RWPE1 (cell line): ENCODE measurements at regions not wholly inside any gene's neighbourhood (a gene's known extent, or its start where the extent isn't known, plus 50 kb on each side); places are given as distances from the start of the nearest gene placed in this dataset.
A peak's percentile ranks its signal among the peaks of the same experiment; 100 is the strongest.

Experiments used
- CTCF ChIA-PET: fragments of 350-600 bp; sonication (Branson Sonifier 250); formaldehyde crosslinking; extraction: SDS; loops from one replicate; lab custom pipeline; 2021; lab: Yijun Ruan, JAX
- POLR2A ChIA-PET: fragments of 400-600 bp; formaldehyde crosslinking; extraction: SDS; loops from one replicate; lab custom pipeline; 2020; ENCODE audit warnings: antibody characterized with exemption; ENCODE audit not compliant: low non-redundant PET; lab: Yijun Ruan, JAX
- DNase-seq: peaks from one replicate; pipeline ENCODE4 v3.0.0; 2012; ENCODE audit warnings: low spot score
- H3K27ac ChIP-seq: fragments of 450-650 bp; 2 replicates; pipeline ENCODE4 v1.5.1; 2017
- TF ChIP-seq, protein P1 (sequence below): fragments of 450-650 bp; conservative IDR thresholded peaks from 2 replicates; pipeline ENCODE4 v1.5.1; 2017; ENCODE audit warnings: low read depth, mild to moderate bottlenecking

DNA sequence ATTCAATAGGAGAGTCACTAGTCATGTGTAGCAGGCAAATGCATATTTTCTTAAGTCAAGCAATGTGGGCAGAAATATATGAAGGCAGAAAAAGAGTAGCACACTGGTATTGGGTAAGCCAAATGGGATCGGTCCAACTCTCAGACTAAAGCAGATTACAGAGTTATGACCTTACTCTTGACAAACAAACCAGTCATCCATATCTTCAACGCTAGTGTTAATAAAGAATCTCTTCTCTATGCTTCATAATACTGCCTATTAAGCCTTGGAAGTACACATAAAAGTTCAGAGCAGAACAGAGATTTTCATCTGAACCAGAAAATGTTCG is 320.2 kb upstream of the JARID2 start:
- CTCF ChIA-PET = no interaction called here
- POLR2A ChIA-PET = no interaction called here
- H3K27ac ChIP-seq = no peak overlapping the region
- TF ChIP-seq, protein P1, sequence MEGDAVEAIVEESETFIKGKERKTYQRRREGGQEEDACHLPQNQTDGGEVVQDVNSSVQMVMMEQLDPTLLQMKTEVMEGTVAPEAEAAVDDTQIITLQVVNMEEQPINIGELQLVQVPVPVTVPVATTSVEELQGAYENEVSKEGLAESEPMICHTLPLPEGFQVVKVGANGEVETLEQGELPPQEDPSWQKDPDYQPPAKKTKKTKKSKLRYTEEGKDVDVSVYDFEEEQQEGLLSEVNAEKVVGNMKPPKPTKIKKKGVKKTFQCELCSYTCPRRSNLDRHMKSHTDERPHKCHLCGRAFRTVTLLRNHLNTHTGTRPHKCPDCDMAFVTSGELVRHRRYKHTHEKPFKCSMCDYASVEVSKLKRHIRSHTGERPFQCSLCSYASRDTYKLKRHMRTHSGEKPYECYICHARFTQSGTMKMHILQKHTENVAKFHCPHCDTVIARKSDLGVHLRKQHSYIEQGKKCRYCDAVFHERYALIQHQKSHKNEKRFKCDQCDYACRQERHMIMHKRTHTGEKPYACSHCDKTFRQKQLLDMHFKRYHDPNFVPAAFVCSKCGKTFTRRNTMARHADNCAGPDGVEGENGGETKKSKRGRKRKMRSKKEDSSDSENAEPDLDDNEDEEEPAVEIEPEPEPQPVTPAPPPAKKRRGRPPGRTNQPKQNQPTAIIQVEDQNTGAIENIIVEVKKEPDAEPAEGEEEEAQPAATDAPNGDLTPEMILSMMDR = no peak
- no peak for DNase-seq

DNA sequence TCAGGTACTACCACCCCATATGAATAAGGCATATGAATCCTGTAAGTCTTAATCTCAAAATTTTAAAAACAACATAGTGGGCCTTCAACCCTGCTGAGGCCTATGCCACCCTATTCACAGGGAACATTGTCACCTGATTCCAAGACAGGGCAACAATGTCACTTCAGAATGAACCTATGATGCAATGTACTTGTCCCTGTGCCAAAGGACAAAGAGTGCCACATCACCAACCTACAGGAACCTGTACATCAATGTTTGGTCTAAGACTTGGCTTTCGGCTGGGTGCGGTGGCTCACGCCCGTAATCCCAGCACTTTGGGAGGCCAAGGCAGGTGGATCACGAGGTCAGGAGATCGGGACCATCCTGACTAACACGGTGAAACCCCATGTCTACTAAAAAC is 318.5 kb upstream of the JARID2 start:
- ChIA-PET POLR2A (no interaction called here), CTCF (no interaction called here)
- TF ChIP-seq, protein P1 = no peak
- DNase-seq = no peak
- H3K27ac ChIP-seq = no peak overlapping the region

DNA sequence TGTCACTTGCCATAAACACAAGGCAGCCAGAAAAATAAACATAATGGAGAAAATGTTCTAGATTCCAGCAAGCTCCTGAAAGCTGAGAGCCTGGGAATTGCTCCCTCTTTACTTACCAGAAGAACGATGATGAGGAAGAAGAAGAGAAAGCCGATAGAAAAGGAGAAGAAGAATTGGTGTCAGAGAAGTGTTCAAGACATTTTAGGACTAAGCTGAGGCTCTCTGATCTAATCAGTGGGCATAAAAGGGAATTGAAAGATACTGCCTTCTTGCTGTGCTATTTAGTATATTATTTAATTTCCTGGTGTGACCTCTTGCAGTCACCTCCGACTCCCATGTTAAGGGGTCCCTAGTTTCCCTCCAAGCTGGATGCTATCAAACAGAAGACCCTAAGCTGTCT is 316.6 kb upstream of the JARID2 start:
- ChIA-PET CTCF (no interaction called here), POLR2A (no interaction called here)
- no peak for DNase-seq
- H3K27ac ChIP-seq = no peak overlapping the region
- TF ChIP-seq, protein P1 = no peak

DNA sequence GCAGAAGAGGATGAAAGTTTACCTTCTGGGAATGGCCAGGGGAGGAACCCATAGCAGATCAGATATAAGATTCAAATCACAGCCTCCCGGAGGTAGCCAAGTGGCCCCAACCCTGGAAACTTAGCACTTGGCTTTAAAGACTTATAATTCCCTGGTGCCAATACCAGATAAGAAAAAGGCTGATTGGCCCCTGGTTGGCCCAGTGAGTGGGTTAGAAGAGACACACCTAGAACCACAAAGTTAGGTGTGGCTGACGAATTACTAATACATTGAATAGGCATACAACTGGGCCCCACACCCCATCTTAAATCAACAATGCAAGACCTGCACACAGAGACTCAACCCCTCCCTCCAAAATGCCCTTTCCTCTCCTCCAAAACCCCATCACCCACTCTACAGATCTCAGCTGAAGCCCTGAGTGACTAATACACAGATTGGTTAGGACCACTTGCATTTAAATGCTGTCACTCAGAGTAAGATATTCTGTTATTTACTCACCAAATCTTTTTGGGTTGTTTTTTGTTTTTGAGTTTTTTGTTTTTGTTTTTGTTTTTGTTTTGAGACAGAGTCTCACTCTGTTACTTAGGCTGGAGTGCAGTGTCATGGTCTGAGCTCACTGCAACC is 315.4 kb upstream of the JARID2 start:
- TF ChIP-seq, protein P1 = no peak
- H3K27ac ChIP-seq = no peak overlapping the region
- peak; percentile 59 for DNase-seq
- CTCF ChIA-PET = interaction anchor here (0.6 kb wide), 1 partner anchor 12 kb away, joined by 3 read pairs; no protein-coding TSS in a partner anchor
- POLR2A ChIA-PET = no interaction called here

DNA sequence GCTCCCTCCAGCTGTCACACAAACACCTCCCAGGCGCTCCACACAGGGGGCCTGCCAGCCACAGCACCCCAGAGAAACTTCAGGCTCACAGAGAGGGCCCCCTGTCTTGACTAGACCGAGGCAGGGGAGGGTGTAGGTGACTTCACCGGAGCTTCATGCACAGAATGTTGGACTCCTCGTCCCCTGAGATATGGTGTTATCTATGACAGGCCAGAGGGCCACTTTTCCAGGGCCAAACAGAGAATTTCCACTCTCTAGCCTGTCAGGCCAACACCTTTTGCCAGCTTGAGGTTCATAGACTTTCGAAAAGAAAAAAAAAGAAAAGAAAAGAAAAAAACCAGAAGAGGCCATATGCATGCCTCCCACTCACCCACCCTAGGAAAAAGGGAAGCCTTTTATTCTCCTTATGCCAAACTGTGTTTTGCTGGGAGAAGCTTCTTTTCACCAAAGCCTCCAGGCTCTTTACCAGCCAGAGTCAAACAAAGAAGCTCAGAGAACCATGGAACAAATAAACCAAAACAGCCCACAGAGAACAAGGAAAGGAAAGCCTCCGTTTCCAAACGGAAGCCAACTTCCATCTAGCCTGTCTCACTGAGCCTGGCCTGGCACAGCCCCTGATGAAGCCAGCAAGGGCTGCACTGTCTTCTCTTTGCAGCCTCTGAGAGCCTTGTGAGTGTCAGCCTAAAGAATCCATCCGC is 313.2 kb upstream of the JARID2 start:
- TF ChIP-seq, protein P1 = no peak
- no peak overlapping the region for H3K27ac ChIP-seq
- POLR2A ChIA-PET = no interaction called here
- CTCF ChIA-PET = no interaction called here
- no peak for DNase-seq

DNA sequence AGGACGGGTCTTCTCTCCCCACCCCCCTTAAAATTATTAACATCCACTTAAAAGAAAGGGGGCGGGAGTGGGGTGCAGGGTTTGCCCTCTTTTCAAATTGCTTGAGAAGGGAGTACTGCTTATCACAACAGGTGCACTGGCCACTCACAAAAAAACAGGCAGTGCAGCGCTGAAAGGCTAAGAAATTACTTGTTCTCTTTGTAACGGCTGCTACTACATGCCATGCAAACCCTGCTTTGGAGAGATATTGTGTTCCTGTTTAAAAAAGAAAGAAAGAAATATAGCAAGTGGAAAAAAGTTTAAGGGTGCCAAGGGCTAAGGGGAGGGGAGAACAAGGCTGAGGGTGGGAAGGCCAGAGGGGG is 312.7 kb upstream of the JARID2 start:
- no peak for DNase-seq
- ChIA-PET POLR2A (no interaction called here), CTCF (no interaction called here)
- no peak overlapping the region for H3K27ac ChIP-seq
- TF ChIP-seq, protein P1 = no peak
